Lung (tissue), 11 donors: ENCODE measurements at regions not wholly inside any gene's neighbourhood (a gene's known extent, or its start where the extent isn't known, plus 50 kb on each side); places are given as distances from the start of the nearest gene placed in this dataset.

ENCODE experiments used
- ATAC-seq: fragments of 200-7000 bp; cut with Tn5 transposase; one replicate; pipeline ENCODE4 v1.9.1; 2020; ENCODE audit warnings: moderate number of reproducible peaks; ENCODE audit not compliant: insufficient read depth, low FRiP score
- DNase-seq, 3 donors: peaks; one replicate each; pipeline ENCODE4 v3.0.0-alpha.2; 2013 to 2017
- H3K27ac ChIP-seq, 2 donors: one replicate each; pipeline ENCODE4 v1.5.1; 2013; ENCODE audit warnings: mild to moderate bottlenecking in 2 of 2, moderate library complexity in 2 of 2, control low read depth in 1 of 2, inconsistent platforms in 1 of 2, low read depth in 1 of 2, low read length in 1 of 2
- H3K27me3 ChIP-seq, 3 donors: one replicate each; pipeline ENCODE4 v1.5.1; 2013; ENCODE audit warnings: low read length in 2 of 3; ENCODE audit not compliant: control insufficient read depth in 3 of 3, insufficient read depth in 3 of 3
- H3K36me3 ChIP-seq, 4 donors: one replicate each; pipeline ENCODE4 v1.5.1; 2013; ENCODE audit warnings: low read length in 4 of 4, mild to moderate bottlenecking in 1 of 4, moderate library complexity in 1 of 4; ENCODE audit not compliant: control insufficient read depth in 4 of 4, insufficient read depth in 4 of 4
- H3K4me1 ChIP-seq, 5 donors: one replicate each; pipeline ENCODE4 v1.5.1; 2013; ENCODE audit warnings: low read length in 5 of 5, mild to moderate bottlenecking in 2 of 5, moderate library complexity in 1 of 5; ENCODE audit not compliant: control insufficient read depth in 5 of 5, insufficient read depth in 5 of 5
- H3K4me3 ChIP-seq: one replicate; pipeline ENCODE4 v1.5.1; 2013; ENCODE audit warnings: mild to moderate bottlenecking, control low read depth, moderate library complexity
- H3K9ac ChIP-seq, 2 donors: one replicate each; pipeline ENCODE4 v1.5.1; 2013; ENCODE audit warnings: low read length in 2 of 2, control low read depth in 1 of 2; ENCODE audit not compliant: insufficient read depth in 1 of 2
- H3K9me3 ChIP-seq, 4 donors: one replicate each; pipeline ENCODE4 v1.5.1; 2013; ENCODE audit warnings: low read length in 3 of 4, mild to moderate bottlenecking in 1 of 4, moderate library complexity in 1 of 4; ENCODE audit not compliant: control insufficient read depth in 4 of 4, insufficient read depth in 3 of 4
- WGBS, 2 donors: extraction: QIAGEN DNeasy Blood & Tissue Kit; methylation state at CpG; one replicate each; pipeline ENCODE4 v1.1.7; 2013; 5-methylcytosine and 5-hydroxymethylcytosine counted together
- TF ChIP-seq, protein P1 (sequence below): IDR thresholded peaks from 2 replicates; pipeline ENCODE4 v1.5.1; 2012; ENCODE audit warnings: mild to moderate bottlenecking; ENCODE audit errors: control extremely low read depth, extremely low read depth
- donor health status: control.
- donor health status: control.
- donor health status: Bipolar disorder and iron deficiency.
- donor health status: healthy.
- donor health status: DM: yes; HTN: yes; CAD: no.

DNA sequence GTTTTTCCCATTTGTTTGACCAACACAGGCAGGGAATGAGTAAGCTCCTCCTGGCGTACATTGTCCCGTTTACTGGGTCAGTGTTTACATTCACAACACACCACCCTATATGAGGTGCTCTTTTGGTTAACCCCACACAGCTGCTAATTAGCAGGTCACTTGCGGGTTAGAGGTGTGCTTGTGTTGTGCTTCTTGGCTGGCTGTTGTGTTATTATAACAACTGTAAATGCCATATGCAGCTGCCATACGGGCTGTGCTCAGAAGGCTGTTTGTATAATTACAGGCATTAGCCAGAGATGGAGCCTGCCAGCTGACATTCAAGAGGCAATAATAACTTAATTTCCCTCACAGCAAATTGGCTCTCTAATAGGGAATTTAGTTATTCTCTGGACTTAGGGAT lies 205.1 kb upstream of the ELAC2 start:
- H3K9ac ChIP-seq = no peak overlapping the region
- H3K4me3 ChIP-seq = no peak overlapping the region
- H3K4me1 ChIP-seq = peaks cover 0 to 5% (median 0%) of the 10 kb centered on the region in 5 donors
- no peak overlapping the region for H3K27ac ChIP-seq
- H3K27me3 ChIP-seq = no peaks in the 10 kb centered on the region
- ATAC-seq = no peak
- DNase-seq = peak; percentile 16 to 31 (median 28)
- H3K36me3 ChIP-seq = no peaks in the 10 kb centered on the region
- TF ChIP-seq, protein P1, sequence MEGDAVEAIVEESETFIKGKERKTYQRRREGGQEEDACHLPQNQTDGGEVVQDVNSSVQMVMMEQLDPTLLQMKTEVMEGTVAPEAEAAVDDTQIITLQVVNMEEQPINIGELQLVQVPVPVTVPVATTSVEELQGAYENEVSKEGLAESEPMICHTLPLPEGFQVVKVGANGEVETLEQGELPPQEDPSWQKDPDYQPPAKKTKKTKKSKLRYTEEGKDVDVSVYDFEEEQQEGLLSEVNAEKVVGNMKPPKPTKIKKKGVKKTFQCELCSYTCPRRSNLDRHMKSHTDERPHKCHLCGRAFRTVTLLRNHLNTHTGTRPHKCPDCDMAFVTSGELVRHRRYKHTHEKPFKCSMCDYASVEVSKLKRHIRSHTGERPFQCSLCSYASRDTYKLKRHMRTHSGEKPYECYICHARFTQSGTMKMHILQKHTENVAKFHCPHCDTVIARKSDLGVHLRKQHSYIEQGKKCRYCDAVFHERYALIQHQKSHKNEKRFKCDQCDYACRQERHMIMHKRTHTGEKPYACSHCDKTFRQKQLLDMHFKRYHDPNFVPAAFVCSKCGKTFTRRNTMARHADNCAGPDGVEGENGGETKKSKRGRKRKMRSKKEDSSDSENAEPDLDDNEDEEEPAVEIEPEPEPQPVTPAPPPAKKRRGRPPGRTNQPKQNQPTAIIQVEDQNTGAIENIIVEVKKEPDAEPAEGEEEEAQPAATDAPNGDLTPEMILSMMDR = no peak
- H3K9me3 ChIP-seq = no peaks in the 10 kb centered on the region
- WGBS, 2 donors = 56 to 61% methylated on average over 4 of the region's 4 CpGs

DNA sequence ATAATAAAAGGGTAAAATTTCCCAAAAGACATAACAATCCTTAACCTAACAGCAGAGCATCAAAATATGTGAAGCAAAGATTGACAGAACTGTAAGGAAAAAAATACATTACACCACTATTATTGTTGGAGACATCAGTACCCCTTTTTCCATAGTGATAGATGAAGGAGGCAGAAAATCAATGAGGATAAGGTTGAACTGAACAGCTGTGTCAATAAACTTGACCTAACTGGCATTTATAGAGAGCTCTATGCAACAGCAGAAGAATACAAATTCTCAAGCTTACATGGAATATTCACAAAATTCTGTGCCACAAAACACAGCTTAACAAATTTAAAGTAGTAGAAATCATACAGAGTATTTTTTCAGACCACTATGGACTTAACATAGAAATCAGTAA lies 195.0 kb upstream of the ELAC2 start:
- TF ChIP-seq, protein P1 = no peak
- Histone ChIP-seq H3K9ac (no peak overlapping the region), H3K36me3 (no peaks in the 10 kb centered on the region), H3K27ac (no peak overlapping the region), H3K4me1 (no peaks in the 10 kb centered on the region), H3K9me3 (no peaks in the 10 kb centered on the region), H3K4me3 (no peak overlapping the region), H3K27me3 (no peaks in the 10 kb centered on the region)
- no peak for ATAC-seq
- no peak for DNase-seq

DNA sequence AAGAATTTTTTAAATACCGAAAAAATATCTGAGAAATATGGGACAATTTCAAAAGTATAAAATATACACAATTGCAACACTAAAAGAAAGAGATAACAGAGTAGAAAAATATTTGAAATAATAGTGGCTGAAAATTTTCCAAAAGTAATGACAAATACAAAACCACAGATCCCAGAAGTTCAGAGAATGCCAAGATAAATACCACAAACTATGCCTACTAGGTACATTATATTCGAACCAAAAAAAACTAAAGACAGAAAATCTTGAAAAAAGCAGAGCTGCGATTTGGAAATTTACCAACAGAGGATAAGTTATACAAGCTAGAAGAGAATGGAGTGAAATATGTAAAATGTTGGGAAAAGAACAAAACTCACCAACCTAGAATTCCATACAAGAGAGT lies 191.3 kb upstream of the ELAC2 start:
- ATAC-seq = no peak

More for the DNA sequence above, 191.3 kb upstream of the ELAC2 start:
- DNase-seq = no peak
- TF ChIP-seq, protein P1 = no peak
- H3K4me1 ChIP-seq = peaks cover 0 to 2% (median 0%) of the 10 kb centered on the region in 5 donors
- H3K9ac ChIP-seq = no peak overlapping the region
- H3K9me3 ChIP-seq = no peaks in the 10 kb centered on the region
- H3K36me3 ChIP-seq = no peaks in the 10 kb centered on the region
- H3K4me3 ChIP-seq = no peak overlapping the region
- H3K27ac ChIP-seq = no peak overlapping the region
- 77 to 83% methylated on average over 3 of the region's 3 CpGs for WGBS, 2 donors
- H3K27me3 ChIP-seq = no peaks in the 10 kb centered on the region
